Type B pancreatic cell (in vitro differentiated cells): ENCODE measurements at regions not wholly inside any gene's neighbourhood (a gene's known extent, or its start where the extent isn't known, plus 50 kb on each side); places are given as distances from the start of the nearest gene placed in this dataset.
"Not testable (repeated sequence)": the region's sequence is repeated elsewhere in the genome, so short reads cannot be mapped to it uniquely, and the experiment has no call there.

Source experiments
- DNase-seq: peaks from one replicate; pipeline ENCODE4 v3.0.0; 2021; ENCODE audit warnings: mixed read lengths; ENCODE audit not compliant: unreplicated experiment; ENCODE audit errors: extremely low spot score
- H3K27ac Mint-ChIP-seq: 2 replicates; pipeline ENCODE4 v1.8.0; 2021; ENCODE audit warnings: mild to moderate bottlenecking, mixed read lengths
- H3K27me3 Mint-ChIP-seq: 2 replicates; pipeline ENCODE4 v1.8.0; 2021; ENCODE audit warnings: mixed read lengths
- H3K36me3 Mint-ChIP-seq: 2 replicates; pipeline ENCODE4 v1.8.0; 2021; ENCODE audit warnings: mixed read lengths
- H3K4me1 Mint-ChIP-seq: one replicate; pipeline ENCODE4 v1.8.0; 2021; ENCODE audit warnings: mixed read lengths; ENCODE audit not compliant: unreplicated experiment
- H3K4me3 Mint-ChIP-seq: 2 replicates; pipeline ENCODE4 v1.8.0; 2021; ENCODE audit warnings: mild to moderate bottlenecking, mixed read lengths
- H3K9me3 Mint-ChIP-seq: 2 replicates; pipeline ENCODE4 v1.8.0; 2021; ENCODE audit warnings: mixed read lengths
- CTCF ChIP-seq: fragments of 200-600 bp; sonication (generic); conservative IDR thresholded peaks from 2 replicates; pipeline ENCODE4 v1.5.0; 2021; ENCODE audit warnings: antibody characterized with exemption, mild to moderate bottlenecking

- H3K9me3 Mint-ChIP-seq, result no peaks in the 10 kb centered on the region
- H3K4me1 Mint-ChIP-seq, result no peaks in the 10 kb centered on the region
- no peak overlapping the region for H3K27ac Mint-ChIP-seq
- TF ChIP-seq CTCF, result no peak
- H3K27me3 Mint-ChIP-seq, result peaks cover 10% of the 10 kb centered on the region
- no peak for DNase-seq
- no peak overlapping the region for H3K4me3 Mint-ChIP-seq
- H3K36me3 Mint-ChIP-seq, result no peaks in the 10 kb centered on the region
Observed at GRCh38 chr4:14339715-14340114, 662.6 kb upstream of the CPEB2 start.

- H3K27me3 Mint-ChIP-seq, result peaks cover 10% of the 10 kb centered on the region
- H3K4me1 Mint-ChIP-seq, result no peaks in the 10 kb centered on the region
- no peak overlapping the region for H3K4me3 Mint-ChIP-seq
- H3K27ac Mint-ChIP-seq, result no peak overlapping the region
- H3K36me3 Mint-ChIP-seq, result no peaks in the 10 kb centered on the region
- no peak for DNase-seq
- TF ChIP-seq CTCF, result no peak
- no peaks in the 10 kb centered on the region for H3K9me3 Mint-ChIP-seq
Observed at GRCh38 chr4:14340321-14340720, 662.0 kb upstream of the CPEB2 start.

GRCh38 chr4:14343961-14344360 is 658.3 kb upstream of the CPEB2 start:
- no peak overlapping the region for H3K4me3 Mint-ChIP-seq
- H3K4me1 Mint-ChIP-seq, result no peaks in the 10 kb centered on the region
- no peak overlapping the region for H3K27ac Mint-ChIP-seq
- no peaks in the 10 kb centered on the region for H3K9me3 Mint-ChIP-seq
- no peaks in the 10 kb centered on the region for H3K36me3 Mint-ChIP-seq
- H3K27me3 Mint-ChIP-seq, result peaks cover 3% of the 10 kb centered on the region
- no peak for TF ChIP-seq CTCF
- DNase-seq, result no peak

GRCh38 chr4:14345356-14345775 is 656.9 kb upstream of the CPEB2 start:
- Mint-ChIP-seq H3K36me3 (no peaks in the 10 kb centered on the region), H3K4me3 (no peak overlapping the region), H3K27me3 (no peaks in the 10 kb centered on the region), H3K4me1 (no peaks in the 10 kb centered on the region), H3K27ac (no peak overlapping the region), H3K9me3 (no peaks in the 10 kb centered on the region)
- TF ChIP-seq CTCF, result no peak
- no peak for DNase-seq

DNA sequence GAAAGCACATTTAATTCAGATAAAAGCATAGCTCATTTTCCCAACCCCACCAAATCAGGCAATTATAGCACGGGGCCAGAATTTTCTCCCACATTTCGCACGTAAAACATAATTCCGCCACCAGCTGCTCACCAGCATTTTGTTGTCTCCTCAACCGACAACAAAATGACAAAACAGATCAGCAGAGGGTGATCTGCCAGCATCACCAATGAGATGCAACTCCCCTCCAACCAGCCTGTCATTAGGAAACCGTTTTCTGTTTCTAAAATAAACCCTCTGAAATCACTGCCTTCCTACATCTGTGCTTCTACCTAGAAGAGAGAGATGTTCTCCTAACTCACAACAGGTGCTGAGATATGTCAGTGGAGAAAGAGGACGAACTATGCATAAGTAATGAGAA is 654.8 kb upstream of the CPEB2 start:
- DNase-seq, result no peak
- H3K27ac Mint-ChIP-seq, result no peak overlapping the region
- no peaks in the 10 kb centered on the region for H3K36me3 Mint-ChIP-seq
- no peaks in the 10 kb centered on the region for H3K9me3 Mint-ChIP-seq
- H3K27me3 Mint-ChIP-seq, result no peaks in the 10 kb centered on the region
- no peaks in the 10 kb centered on the region for H3K4me1 Mint-ChIP-seq
- no peak overlapping the region for H3K4me3 Mint-ChIP-seq
- TF ChIP-seq CTCF, result no peak

DNA sequence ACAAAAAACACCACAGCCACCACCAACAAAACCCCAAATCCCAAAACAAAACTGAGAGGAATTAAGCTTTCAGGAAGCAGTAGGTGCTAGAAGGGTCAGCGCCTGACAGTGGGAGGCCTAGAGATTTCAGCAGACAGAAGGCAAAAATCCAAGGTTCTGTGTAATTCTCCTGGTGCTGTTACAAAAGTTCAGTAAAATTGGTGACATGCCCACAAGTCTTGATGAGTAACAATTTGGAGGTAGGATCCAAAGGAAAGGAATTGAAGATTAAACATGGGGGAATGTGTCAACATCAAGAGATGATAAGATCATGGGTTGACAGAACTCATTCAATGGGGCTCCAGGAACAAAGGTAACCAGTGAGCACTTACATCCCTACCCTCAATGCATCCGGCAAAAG is 653.8 kb upstream of the CPEB2 start:
- Mint-ChIP-seq H3K9me3 (no peaks in the 10 kb centered on the region), H3K4me1 (no peaks in the 10 kb centered on the region), H3K4me3 (no peak overlapping the region), H3K27ac (no peak overlapping the region), H3K36me3 (no peaks in the 10 kb centered on the region), H3K27me3 (no peaks in the 10 kb centered on the region)
- no peak for TF ChIP-seq CTCF
- no peak for DNase-seq

DNA sequence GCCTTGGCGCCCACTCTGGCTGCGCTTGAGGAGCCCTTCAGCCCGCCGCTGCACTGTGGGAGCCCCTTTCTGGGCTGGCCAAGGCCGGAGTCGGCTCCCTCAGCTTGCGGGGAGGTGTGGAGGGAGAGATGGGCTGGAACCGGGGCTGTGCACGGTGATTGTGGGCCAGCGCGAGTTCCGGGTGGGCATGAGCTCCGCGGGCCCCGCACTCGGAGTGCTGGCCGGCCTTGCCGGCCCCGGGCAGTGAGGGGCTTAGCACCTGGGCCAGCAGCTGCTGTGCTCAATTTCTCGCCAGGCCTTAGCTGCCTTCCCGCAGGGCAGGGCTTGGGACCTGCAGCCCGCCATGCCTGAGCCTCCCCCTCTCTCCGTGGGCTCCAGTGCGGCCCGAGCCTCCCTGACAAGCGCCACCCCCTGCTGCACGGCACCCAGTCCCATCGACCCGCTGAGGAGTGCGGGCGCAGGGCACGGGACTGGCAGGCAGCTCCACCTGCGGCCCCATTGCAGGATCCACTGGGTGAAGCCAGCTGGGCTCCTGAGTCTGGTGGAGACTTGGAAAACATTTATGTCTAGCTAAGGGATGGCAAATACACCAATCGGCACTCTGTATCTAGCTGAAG is 643.6 kb upstream of the CPEB2 start:
- H3K27me3 Mint-ChIP-seq, H3K9me3 Mint-ChIP-seq, DNase-seq, H3K4me1 Mint-ChIP-seq, H3K4me3 Mint-ChIP-seq, H3K27ac Mint-ChIP-seq, H3K36me3 Mint-ChIP-seq: not testable (repeated sequence)
